ENCODE measurements at regions not wholly inside any gene's neighbourhood (a gene's known extent, or its start where the extent isn't known, plus 50 kb on each side); places are given as distances from the start of the nearest gene placed in this dataset.

DNA sequence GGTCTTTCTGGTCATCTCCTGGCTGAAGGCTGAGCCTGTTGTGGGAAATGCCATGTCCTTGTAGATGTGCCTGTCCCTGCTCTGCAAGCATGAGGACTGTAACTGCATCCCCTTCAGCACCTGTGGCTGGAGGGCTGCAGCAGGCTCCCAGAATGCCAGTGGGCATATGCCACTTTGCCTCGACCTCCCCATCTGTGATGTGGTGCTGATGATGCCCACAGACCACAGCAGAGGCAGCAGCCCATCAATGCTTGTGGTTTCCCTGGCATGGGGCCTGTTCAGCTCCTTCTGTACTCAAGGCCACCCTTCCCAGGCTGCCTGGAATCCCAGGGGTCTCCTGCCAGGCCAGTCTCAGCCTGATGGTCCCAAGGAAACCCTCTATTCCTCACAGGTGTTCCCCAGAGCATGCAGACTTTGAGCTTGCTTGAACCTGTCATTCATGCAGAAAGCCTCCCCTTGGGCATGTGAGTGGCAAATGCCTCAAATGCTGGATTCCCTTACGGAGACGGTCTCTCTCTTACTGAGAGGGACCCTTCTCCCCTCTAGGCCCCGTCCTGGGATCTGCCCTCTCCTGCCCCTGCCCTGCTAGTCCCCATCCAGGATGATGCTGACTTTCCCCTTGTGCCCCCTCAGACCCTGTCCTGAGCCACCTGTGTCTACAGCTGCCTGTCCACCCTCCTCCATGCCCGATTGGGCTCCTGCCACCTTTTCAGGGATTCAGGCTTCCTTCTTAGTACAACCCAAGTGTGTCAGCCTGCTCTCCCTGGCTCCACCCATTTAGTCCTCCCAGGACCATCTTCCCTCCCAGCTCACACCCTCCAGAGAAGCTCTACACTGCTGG is 50.9 kb upstream of the ANTXRL start:
- TF ChIP-seq, protein P1, sequence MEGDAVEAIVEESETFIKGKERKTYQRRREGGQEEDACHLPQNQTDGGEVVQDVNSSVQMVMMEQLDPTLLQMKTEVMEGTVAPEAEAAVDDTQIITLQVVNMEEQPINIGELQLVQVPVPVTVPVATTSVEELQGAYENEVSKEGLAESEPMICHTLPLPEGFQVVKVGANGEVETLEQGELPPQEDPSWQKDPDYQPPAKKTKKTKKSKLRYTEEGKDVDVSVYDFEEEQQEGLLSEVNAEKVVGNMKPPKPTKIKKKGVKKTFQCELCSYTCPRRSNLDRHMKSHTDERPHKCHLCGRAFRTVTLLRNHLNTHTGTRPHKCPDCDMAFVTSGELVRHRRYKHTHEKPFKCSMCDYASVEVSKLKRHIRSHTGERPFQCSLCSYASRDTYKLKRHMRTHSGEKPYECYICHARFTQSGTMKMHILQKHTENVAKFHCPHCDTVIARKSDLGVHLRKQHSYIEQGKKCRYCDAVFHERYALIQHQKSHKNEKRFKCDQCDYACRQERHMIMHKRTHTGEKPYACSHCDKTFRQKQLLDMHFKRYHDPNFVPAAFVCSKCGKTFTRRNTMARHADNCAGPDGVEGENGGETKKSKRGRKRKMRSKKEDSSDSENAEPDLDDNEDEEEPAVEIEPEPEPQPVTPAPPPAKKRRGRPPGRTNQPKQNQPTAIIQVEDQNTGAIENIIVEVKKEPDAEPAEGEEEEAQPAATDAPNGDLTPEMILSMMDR (conservative IDR thresholded peaks at IDR 0.05; ENCODE audit: low read depth in 2 of 2), result no peak
- TF ChIP-seq EZH2phosphoT487 (IDR thresholded peaks at IDR 0.05; ENCODE audit: unreplicated experiment), result no peak

All from GM23338 (cell line).